Naive thymus-derived CD8-positive, alpha-beta T cell (primary cell): ENCODE measurements at regions not wholly inside any gene's neighbourhood (a gene's known extent, or its start where the extent isn't known, plus 50 kb on each side); places are given as distances from the start of the nearest gene placed in this dataset. TPM values are rescaled to one million over a fixed set of nuclear protein-coding genes. Genes with fewer than 3 reads are reported as not detected.

ENCODE experiments used
- ATAC-seq, 2 donors: fragments of 150-1000 bp; cut with Tn5 transposase in 1 of 2; sonication (Bioruptor Pico), chemical (Tn5 transposase) in 1 of 2; 1 replicate in 1 of 2; 2 replicates in 1 of 2; pipeline ENCODE4 v1.10.0; 2021; ENCODE audit warnings: mild to moderate bottlenecking in 2 of 2, moderate library complexity in 2 of 2
- POLR2A ChIA-PET: fragments of 350-600 bp; sonication (Branson Sonifier 250); formaldehyde crosslinking; loops from one replicate; lab custom pipeline; 2021; ENCODE audit warnings: antibody characterized with exemption; lab: Charles Lee
- DNase-seq, 10 donors: peaks; one replicate each; pipeline versions ENCODE4 v3.0.0 to v3.0.0-alpha.2; 2020 to 2022
- H3K27ac Mint-ChIP-seq, 10 donors: one replicate each; pipeline ENCODE4 v1.8.0; 2020 to 2022; ENCODE audit warnings: mild to moderate bottlenecking in 10 of 10, mixed read lengths in 10 of 10, moderate library complexity in 4 of 10, inconsistent platforms in 1 of 10
- H3K27me3 Mint-ChIP-seq, 5 donors: one replicate each; pipeline ENCODE4 v1.8.0; 2021 to 2022; ENCODE audit warnings: mixed read lengths in 5 of 5
- H3K36me3 Mint-ChIP-seq, 3 donors: one replicate each; pipeline ENCODE4 v1.8.0; 2020 to 2022; ENCODE audit warnings: mixed read lengths in 3 of 3, mild to moderate bottlenecking in 2 of 3, inconsistent platforms in 1 of 3
- H3K4me1 Mint-ChIP-seq, 4 donors: one replicate each; pipeline ENCODE4 v1.8.0; 2021 to 2022; ENCODE audit warnings: mixed read lengths in 4 of 4
- H3K4me3 Mint-ChIP-seq, 10 donors: one replicate each; pipeline ENCODE4 v1.8.0; 2020 to 2022; ENCODE audit warnings: mild to moderate bottlenecking in 10 of 10, mixed read lengths in 10 of 10, moderate library complexity in 6 of 10, inconsistent platforms in 1 of 10
- H3K9me3 Mint-ChIP-seq, 9 donors: one replicate each; pipeline ENCODE4 v1.8.0; 2020 to 2022; ENCODE audit warnings: mixed read lengths in 9 of 9, mild to moderate bottlenecking in 3 of 9, inconsistent platforms in 1 of 9, moderate library complexity in 1 of 9
- microRNA-seq: library from miRNA; unstranded; fragments of <30 nt; microRNA quantifications from one replicate; pipeline ENCODE4 v1.2.0, GENCODE V29; 2022; ENCODE audit warnings: borderline microRNAs expressed

DNA sequence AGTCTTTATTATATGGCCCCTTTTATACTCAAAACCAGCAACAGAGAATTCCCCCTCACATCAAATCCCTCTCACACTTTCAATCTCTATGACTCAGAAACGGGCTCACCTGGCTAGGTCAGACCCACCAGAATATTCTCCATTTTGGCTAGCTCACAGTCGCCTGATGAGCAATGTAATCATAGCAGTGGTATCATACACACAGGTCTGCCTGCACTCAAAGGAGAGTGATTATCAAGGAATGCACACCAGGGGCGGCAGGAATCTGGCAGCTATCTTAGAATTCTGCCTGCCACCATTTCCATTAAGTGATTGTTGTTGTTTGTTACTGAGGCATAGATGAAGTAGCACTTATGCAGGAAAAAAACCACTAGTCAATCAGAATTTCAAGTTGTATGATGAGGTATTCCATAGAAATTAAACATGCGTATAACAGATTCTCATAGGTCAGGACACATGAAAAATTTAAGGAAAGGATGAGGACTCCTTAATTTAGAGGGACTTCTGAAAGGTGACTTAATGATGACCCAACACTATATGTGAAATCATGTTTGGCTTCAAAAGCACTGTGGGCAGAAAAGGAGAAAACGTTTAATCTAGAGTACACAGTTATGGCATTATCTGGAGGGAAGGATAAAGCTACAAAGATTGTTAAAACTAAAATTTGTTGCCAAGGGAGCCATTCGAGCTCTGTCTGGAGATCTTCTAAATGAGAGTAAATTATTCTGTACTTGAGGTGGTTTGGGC, 185.8 kb upstream of the DDI1 start:
- no peaks in the 10 kb centered on the region for H3K36me3 Mint-ChIP-seq
- H3K9me3 Mint-ChIP-seq, result peaks cover 0 to 5% (median 0%) of the 10 kb centered on the region in 9 donors
- no peak for ATAC-seq
- no peaks in the 10 kb centered on the region for H3K4me1 Mint-ChIP-seq
- no peak overlapping the region for H3K4me3 Mint-ChIP-seq
- no peak overlapping the region for H3K27ac Mint-ChIP-seq
- POLR2A ChIA-PET, result no interaction called here
- DNase-seq, result no peak
- H3K27me3 Mint-ChIP-seq, result peaks cover 0 to 4% (median 0%) of the 10 kb centered on the region in 5 donors

DNA sequence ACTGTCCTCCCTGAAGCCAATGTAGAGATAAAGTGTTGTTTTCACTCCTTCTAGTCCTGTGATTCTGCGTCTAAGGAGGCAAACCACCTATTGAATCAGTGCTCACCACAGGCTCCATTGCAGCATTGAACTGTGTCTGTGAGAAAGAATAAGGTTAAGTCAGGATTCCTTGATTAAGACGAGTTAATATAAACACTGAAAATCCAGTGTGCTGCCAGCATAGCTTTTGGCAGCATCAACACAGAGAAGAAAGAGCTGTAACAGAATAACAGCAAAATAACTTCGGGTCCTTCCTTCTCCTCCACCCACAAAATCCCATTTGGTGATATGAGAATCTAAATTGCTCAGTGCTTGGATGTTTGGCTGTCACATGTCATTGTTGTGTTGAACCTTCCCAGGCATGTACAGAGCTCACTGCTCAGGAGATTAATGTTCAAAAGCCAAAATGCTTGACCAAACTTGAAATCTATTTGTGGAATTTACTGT, 185.2 kb upstream of the DDI1 start:
- Mint-ChIP-seq H3K4me1 (no peaks in the 10 kb centered on the region), H3K9me3 (peaks cover 0 to 5% (median 0%) of the 10 kb centered on the region in 9 donors)
- POLR2A ChIA-PET, result no interaction called here

More for the DNA sequence above, 185.2 kb upstream of the DDI1 start:
- peaks cover 0 to 4% (median 0%) of the 10 kb centered on the region in 5 donors for H3K27me3 Mint-ChIP-seq
- DNase-seq (no peak), ATAC-seq (no peak)
- no peaks in the 10 kb centered on the region for H3K36me3 Mint-ChIP-seq
- no peak overlapping the region for H3K27ac Mint-ChIP-seq
- no peak overlapping the region for H3K4me3 Mint-ChIP-seq

Small RNA genes in the stretch of these regions (microRNA-seq; reads per million reads assigned to microRNA genes)
- gene MIR4693, result not detected
